Breast epithelium (tissue), 3 donors: ENCODE measurements at regions not wholly inside any gene's neighbourhood (a gene's known extent, or its start where the extent isn't known, plus 50 kb on each side); places are given as distances from the start of the nearest gene placed in this dataset.

Experiments used
- POLR2A ChIP-seq: fragments of 450-650 bp; IDR thresholded peaks from one replicate; pipeline ENCODE4 v1.6.1; 2016; ENCODE audit warnings: antibody characterized with exemption, mild to moderate bottlenecking, moderate library complexity
- POLR2AphosphoS5 ChIP-seq, 3 donors: sonication (generic); formaldehyde crosslinking; IDR thresholded peaks; one replicate each; pipeline ENCODE4 v1.6.1; 2017; ENCODE audit warnings: antibody characterized with exemption in 3 of 3
- TF ChIP-seq, protein P1 (sequence below), 3 donors: fragments of 450-650 bp; IDR thresholded peaks; one replicate each; pipeline ENCODE4 v1.5.1; 2016 to 2017; ENCODE audit warnings: antibody characterized with exemption in 3 of 3, mild to moderate bottlenecking in 3 of 3, moderate library complexity in 3 of 3

DNA sequence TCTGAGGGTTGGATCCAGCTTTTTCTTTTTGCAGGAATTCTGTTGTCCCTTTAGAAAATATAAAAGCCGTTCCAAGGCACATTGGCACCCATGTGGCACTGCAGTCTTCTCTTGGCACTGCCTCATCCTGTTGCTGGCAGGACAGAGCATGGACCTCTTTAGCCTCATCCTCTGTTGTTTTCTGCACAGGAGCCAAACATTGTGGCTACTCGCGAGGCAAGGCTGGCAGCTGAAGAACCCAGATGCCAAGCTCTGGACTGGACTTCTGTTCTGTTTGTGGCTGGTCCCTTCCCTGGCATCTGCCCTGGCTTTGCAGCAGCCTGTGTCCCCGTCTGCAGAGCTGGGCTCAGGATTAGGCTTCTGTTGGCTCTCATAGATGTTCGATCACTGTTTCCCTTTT is 224.7 kb upstream of the TBC1D5 start:
- TF ChIP-seq, protein P1, sequence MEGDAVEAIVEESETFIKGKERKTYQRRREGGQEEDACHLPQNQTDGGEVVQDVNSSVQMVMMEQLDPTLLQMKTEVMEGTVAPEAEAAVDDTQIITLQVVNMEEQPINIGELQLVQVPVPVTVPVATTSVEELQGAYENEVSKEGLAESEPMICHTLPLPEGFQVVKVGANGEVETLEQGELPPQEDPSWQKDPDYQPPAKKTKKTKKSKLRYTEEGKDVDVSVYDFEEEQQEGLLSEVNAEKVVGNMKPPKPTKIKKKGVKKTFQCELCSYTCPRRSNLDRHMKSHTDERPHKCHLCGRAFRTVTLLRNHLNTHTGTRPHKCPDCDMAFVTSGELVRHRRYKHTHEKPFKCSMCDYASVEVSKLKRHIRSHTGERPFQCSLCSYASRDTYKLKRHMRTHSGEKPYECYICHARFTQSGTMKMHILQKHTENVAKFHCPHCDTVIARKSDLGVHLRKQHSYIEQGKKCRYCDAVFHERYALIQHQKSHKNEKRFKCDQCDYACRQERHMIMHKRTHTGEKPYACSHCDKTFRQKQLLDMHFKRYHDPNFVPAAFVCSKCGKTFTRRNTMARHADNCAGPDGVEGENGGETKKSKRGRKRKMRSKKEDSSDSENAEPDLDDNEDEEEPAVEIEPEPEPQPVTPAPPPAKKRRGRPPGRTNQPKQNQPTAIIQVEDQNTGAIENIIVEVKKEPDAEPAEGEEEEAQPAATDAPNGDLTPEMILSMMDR (IDR thresholded peaks at IDR 0.05), result no peak
- TF ChIP-seq POLR2A (no peak), POLR2AphosphoS5 (IDR thresholded peaks at IDR 0.05) (no peak)
